ENCODE measurements at regions not wholly inside any gene's neighbourhood (a gene's known extent, or its start where the extent isn't known, plus 50 kb on each side); places are given as distances from the start of the nearest gene placed in this dataset.

DNA sequence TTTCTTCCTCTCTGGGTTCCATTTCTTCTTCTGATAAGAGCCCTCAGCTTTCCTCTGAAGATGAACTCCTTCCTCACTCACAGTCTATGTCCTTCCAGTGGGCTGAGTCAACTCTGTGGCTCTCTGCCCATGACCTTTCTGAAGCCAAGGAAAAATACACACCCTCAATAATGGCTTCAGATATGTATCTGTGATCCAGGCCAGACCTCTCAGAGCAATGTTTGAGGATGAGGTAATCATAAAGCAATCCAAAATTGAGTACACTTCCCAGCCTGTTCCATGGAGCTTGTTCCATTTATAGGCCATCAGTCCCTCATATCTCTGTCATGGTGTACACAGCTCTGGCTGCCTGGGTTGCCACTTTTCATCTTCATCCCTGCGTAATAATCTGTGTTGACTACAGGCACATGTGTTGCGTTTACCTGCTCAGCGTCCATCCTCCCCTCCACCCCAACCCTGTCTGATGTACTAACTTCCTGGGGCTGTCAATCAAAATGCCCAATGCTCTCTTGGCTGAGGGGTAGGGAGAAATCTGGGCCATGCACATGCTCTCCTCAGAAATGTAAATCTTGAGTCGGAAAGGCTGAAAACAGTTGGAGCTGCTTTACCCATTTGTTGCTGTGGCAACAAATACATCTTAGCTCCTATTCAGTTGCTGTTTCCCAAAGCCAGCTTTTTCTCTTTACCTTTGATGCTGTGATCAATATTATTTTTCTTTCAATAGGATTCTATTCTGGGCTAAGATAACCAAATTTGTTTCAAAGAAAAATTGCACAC lies 377.8 kb upstream of the TMEM132C start:
- no peak for FAIRE-seq

DNA sequence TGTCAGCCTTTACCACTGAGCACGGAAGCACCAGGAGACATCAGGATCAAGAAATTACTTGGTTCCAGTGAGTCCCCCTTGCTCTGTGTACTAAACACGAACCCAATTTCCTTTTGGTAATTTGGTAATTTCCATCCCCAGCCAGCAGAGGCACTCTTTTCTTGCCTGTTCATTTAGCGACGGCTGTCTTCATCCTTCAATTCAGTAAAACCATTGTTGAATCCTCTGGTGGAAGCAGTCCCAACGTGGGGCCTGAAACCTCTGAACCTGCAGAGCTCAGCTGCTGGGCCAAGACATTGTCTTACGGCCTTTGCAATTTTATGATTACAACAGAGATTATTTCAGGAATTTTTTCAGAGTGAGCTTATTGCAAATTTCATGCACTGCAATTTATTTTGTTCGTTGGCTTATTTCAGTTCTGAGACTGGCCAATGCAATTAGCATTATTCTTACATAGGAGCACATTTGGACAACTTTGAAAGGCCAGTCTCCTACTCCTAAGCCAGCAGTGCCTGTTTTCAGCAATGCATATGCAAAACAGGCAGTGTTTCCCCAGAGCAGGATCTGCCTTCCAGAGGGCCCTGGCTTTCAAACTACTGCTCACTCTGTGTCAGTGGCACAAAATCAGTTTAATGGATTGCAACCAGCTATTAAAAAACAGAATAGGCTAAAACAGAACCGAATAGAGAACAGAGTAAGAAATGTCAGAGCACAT lies 372.9 kb upstream of the TMEM132C start:
- FAIRE-seq: no peak

- no peak for FAIRE-seq
Observed at GRCh38 chr12:127896661-127897060, 370.3 kb upstream of the TMEM132C start.

DNA sequence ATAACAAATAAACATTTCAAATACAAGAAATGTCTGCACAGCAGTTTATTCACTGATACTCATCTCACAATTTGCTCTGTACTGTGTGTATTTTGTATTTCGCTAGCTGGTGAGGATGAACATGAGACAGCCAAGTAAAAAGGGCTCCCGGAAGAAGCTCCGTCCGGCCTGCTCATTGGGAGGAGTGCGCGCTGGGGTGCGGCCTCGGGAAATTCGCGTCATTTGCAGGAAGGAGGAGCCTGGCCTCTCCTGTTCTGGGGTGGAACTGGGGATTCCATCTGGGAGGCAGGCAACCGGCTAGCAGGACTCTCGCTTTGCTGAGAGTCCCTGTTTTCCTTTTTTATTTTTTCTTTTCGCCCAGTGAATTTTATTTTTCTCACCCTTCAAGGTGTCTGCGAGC lies 368.4 kb upstream of the TMEM132C start:
- FAIRE-seq: no peak

DNA sequence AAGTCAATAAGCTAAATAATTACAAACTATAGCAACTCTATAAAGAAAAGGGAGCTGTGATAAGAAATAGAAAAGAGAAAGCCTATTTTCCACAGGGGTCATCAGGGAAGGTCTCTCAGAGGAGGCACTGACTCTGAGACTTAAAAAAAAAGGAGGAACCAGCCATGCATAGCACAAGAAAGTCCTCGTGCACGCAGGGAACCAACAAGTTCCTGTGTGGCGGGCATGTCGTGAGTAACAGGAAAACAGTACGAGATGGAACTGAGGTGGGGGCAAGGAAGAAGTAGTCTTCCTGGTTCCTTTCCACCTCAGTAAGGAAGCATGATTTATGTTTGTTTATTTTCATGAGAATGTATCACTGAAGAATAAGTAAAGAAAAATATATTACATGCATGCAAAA lies 367.0 kb upstream of the TMEM132C start:
- FAIRE-seq: no peak

- no peak for FAIRE-seq
Observed at GRCh38 chr12:127900386-127900785, 366.6 kb upstream of the TMEM132C start.

GRCh38 chr12:127903146-127903545 lies 363.8 kb upstream of the TMEM132C start:
- FAIRE-seq: no peak

DNA sequence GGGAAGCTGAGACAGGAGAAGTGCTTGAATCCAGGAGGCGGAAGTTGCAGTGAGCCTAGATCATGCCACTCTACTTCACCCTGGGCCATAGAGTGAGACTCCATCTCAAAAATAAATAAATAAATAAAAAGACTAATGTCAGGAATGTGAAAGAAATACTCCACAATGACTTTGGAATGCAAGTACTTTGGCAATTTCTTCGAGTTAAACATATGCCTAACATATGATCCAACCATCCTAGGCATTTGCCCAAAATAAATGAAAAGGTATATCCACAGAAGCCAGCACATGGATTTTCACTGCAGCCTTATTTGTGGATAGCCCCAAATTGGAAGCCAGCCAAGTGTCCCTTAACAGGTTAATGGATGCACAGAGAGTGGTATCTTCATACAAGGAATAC lies 357.9 kb upstream of the TMEM132C start:
- FAIRE-seq: no peak

- no peak for FAIRE-seq
Observed at GRCh38 chr12:127911291-127911690, 355.7 kb upstream of the TMEM132C start.

DNA sequence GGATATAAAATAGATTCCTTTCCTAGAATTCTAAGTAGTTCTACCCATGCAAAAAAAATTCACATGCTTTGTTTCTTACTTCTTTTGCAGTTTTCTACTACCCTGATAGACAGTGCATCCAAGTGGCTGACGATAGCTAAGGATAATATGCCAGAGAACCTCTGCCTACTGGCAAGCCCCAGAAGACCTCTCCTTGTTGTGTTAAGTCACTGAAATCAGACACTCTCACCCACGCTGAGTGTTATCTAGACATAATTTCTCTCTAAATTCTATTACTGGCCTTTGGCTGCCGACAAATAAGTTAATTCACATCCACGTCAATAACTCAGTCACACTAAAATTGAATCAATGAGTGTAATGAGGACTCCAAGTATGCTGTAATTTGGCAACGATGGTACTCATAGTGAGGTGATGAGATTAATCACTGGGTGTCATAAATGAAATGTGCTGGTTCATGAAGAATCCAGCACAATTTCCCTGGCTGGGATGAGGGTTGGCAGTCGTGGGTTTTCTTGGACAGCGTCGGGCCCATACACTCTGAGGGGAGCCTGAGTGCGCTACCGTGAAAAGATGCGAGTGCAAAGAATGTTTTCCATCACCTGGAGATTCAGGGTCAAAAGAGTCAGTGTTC lies 354.8 kb upstream of the TMEM132C start:
- no peak for FAIRE-seq

GRCh38 chr12:127923501-127923900 lies 343.5 kb upstream of the TMEM132C start:
- FAIRE-seq: peak; percentile 35

GRCh38 chr12:127925971-127926370 lies 341.0 kb upstream of the TMEM132C start:
- FAIRE-seq: peak; percentile 98

DNA sequence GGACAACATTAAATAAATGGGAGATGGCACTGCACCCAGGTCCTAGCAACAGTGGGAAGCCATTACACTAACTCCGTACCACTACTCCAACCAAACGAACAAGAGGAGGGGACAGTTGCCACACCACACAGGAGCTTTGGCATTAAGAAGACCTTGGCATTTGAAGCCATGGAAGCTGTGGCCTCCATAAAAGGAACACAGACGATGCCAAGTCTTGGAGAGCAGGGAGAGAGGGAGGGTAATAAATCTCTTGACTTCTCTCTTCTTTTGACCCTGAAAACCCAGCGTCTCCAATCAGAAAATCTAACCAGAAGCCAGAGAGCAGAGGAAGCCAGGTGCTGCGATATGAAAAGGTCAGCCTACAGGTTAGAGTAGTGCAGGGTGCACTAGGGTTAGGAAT lies 338.8 kb upstream of the TMEM132C start:
- FAIRE-seq: no peak

GRCh38 chr12:127928615-127929571 lies 338.1 kb upstream of the TMEM132C start:
- peak; percentile 53 for FAIRE-seq

- no peak for FAIRE-seq
Observed at GRCh38 chr12:127930122-127930521, 336.8 kb upstream of the TMEM132C start.

GRCh38 chr12:127934409-127934808 lies 332.6 kb upstream of the TMEM132C start:
- FAIRE-seq: peak; percentile 91

DNA sequence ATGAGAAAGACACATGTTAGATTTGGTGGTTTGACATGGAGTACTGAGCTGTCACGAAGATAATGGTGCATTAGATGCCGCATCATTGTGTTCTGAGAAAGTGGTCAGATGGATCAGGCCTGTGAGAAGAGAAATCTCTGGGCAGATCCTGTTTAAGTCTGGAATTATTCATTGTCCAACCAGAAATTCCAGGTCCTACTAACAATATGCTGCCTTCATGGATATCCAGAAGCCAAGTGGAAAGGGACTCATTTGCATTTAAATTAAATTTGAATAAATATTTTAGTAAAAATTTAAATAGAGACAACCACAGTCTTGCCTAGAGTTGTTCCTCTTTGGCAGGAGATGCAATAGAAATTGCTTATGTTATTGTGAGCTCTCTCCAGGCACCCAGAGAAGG lies 330.5 kb upstream of the TMEM132C start:
- no peak for FAIRE-seq

GRCh38 chr12:127941332-127941731 lies 325.6 kb upstream of the TMEM132C start:
- FAIRE-seq: no peak

GRCh38 chr12:127942981-127943380 lies 324.0 kb upstream of the TMEM132C start:
- FAIRE-seq: no peak

- FAIRE-seq: no peak
Observed at GRCh38 chr12:127943481-127944210, 323.3 kb upstream of the TMEM132C start.

GRCh38 chr12:127944211-127944899 lies 322.6 kb upstream of the TMEM132C start:
- FAIRE-seq: peak; percentile 99

Data from endometrium (tissue), 2 donors.